TTC549 (cell line): ENCODE measurements at regions not wholly inside any gene's neighbourhood (a gene's known extent, or its start where the extent isn't known, plus 50 kb on each side); places are given as distances from the start of the nearest gene placed in this dataset.
"Not testable (repeated sequence)": the region's sequence is repeated elsewhere in the genome, so short reads cannot be mapped to it uniquely, and the experiment has no call there.

Experiments
- FAIRE-seq: peaks from 2 replicates; lab custom pipeline; 2012; peaks lifted over from hg19 to GRCh38; lab: Jason Lieb, UNC

DNA sequence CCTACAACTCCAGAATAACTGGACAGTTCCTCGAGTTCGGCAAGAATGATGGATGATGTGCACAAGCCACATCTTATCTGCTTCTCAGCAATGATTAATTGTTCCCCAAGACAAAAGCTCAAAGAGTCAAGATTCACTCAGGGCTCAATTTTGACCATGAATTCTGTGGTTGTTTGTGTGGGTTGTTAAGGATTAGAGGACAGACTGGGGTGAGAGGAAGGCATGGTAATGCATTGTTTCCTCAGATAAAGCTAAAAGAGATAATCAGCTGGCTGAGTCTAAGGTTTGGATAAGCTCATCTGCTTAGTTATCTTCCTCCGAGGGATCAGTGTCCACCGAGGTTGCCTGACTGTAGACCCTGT, 161.0 kb downstream of the CPEB2 start:
- no peak for FAIRE-seq

DNA sequence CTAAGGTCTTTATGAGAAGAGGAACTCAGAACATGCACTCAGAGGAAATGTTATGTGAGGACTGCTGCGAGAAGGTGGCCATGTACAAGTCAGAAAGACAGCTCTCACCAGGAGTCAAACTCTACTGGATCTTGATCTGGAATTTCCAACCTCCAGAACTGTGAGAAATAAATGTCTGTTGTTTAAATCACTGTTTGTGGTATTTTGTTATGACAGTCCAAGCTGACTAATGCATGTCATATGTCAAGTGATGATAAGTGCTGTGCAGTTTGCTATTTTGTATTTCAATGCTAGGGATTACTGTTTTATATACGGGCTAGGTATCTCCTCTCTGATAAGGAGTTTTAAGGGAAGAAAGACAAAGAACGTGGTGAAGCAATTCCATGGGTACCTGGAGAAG, 162.3 kb downstream of the CPEB2 start:
- no peak for FAIRE-seq

DNA sequence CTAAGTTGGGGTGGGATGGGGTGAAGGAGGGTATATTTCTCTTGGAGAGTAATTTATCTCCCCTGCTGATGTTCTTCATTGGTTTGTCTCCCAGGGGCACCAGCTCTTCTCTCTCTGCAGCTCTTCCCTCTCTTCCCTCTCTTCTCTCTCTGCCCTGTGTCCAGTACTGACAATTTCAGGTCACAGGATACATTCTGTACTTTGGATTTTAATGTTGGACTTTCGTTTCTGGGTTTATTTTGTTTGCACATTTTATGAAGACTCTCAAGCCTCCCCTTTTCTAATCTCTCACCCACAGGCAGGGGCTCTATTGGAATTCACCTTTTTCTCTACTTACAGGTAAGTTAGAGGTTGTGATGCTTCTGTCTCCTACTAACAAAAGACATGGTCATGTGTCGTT, 165.5 kb downstream of the CPEB2 start:
- no peak for FAIRE-seq

DNA sequence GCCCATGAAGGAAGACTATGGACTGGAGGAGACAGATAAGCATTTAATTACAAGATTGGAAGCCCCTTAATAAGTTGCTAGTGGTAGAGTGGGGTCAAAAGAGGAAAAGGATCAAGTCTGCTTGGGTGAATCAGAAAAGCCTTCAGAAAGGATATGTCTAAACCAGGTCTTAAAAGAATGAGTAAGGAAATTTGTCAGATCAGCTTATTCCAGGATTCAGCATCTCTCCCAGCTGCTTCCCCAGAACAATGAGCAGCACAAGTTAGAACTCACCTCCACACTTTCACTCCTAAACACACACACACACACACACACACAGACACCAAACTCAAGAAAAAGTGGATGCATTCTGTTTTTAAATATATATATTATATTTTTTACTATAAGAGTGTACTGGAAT, 166.5 kb downstream of the CPEB2 start:
- no peak for FAIRE-seq

DNA sequence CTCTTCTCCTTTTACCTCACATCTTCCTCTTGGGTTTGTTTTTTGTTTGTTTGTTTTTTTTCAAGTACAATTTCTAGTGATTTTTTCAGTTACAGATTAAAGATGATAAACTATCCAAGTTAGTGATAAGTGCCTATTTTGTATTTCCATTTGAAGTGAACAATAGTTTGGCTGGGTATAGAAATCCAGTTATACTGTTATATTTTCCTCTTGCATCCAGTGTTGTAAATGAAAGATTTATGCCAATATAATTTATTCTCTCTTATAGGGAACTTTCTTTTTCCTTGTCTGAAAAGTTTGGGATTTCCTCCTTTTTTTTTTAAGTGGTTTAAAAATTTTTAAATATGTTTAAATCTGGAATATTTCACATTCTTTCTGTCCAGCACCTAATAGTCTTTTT, 169.4 kb downstream of the CPEB2 start:
- no peak for FAIRE-seq

DNA sequence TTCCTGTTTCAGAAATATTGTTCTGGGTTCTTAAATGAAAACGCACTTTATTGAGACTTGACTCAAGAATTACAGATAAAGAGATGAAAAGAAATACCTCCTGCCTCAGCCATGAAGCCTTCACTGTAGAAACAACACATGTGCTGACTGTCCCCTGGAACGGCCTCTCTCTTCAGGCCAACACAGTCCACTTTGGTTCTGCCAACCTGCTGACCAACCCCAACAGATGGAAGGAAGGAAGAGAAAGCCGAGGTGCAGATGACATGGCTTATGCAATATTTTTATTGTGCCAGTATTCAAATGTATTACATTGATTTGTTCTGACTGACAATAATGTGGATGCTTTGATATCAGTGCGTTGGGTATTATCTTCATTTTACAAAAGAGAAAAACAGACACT, 171.0 kb downstream of the CPEB2 start:
- FAIRE-seq, result no peak

DNA sequence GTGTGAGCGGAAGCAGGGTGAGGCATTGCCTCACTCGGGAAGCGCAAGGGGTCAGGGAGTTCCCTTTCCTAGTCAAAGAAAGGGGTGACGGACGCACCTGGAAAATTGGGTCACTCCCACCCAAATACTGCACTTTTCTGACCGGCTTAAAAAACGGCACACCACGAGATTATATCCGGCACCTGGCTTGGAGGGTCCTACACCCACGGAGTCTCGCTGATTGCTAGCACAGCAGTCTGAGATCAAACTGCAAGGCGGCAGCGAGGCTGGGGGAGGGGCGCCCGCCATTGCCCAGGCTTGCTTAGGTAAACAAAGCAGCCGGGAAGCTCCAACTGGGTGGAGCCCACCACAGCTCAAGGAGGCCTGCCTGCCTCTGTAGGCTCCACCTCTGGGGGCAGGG, 171.9 kb downstream of the CPEB2 start:
- not testable (repeated sequence) for FAIRE-seq

DNA sequence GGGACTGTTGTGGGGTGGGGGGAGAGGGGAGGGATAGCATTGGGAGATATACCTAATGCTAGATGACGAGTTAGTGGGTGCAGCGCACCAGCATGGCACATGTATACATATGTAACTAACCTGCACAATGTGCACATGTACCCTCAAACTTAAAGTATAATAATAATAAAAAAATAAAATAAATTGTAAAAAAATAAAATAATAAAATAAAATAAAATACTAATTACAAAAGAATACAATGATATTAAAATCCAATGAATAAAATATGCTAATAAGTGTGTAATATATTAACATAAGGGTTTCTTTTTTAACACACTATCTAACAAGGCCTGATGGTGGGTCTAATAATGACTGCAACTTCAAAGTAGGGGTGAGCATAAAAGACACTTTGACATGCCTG, 177.6 kb downstream of the CPEB2 start:
- FAIRE-seq, result not testable (repeated sequence)

DNA sequence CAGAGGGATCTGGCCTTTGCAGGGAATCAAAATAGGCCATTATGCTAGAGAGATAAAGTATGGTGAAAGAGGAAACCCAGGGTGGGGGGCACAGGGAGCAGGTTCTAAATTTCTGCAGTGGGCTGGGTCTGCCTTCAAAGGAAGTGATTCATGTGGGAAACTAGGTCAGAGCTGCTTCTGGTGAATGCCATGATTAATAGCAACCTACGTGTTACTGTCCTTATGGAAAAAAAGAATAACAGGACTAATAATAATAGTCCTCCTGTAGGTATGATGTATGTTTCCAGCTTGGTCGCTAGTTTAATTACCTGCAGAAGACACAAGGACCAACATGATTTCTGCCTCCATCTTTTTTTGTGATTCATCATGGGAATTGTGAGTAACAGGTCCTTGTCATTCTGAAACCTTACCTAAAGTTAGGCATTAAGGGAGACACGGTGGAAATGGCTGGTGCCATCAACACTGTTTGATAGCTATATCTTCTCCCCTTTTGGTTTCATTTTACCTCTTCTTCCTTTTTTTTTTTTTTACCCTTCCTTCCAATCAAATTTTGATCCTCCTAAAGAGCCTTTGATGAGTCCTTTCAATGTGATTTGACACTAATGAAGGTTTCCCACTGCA, 180.4 kb downstream of the CPEB2 start:
- FAIRE-seq, result no peak

DNA sequence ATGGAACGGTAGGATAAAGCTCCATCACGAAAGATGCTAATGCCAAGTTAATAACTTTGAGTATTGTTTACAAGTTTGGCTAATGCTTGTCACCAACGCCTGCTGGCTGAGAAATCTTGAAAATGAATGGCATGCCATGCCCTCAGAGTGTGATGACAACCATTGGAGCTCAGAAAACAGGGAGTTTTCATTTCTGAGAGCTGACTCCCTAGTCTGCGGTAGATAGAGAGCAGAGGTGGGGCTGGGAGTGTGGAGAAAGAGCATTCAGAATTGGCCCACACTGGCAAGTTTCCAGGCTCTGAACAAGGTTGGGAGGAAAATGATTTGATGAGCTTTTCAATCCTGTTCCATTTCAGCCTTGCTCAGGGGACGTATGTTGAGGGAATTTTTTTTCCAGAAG, 183.9 kb downstream of the CPEB2 start:
- FAIRE-seq, result no peak

DNA sequence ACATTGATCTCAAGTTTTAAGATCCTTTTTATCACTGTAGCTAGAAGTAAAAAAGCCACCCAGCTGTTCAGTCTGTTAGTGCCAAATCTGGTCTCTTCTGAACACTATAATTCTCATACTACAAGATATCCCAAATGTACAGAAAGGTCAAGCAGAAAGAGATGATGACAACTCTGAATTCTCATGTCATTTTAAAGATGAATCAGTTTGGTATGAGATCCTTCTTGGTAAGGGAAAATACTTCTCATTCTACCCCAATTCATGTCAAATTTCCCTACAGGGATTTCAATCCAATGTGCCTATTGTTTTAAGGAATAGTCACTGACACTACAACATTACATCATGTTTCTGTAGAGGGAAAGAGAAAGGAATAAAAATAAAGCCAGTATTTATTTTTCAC, 184.5 kb downstream of the CPEB2 start:
- no peak for FAIRE-seq

DNA sequence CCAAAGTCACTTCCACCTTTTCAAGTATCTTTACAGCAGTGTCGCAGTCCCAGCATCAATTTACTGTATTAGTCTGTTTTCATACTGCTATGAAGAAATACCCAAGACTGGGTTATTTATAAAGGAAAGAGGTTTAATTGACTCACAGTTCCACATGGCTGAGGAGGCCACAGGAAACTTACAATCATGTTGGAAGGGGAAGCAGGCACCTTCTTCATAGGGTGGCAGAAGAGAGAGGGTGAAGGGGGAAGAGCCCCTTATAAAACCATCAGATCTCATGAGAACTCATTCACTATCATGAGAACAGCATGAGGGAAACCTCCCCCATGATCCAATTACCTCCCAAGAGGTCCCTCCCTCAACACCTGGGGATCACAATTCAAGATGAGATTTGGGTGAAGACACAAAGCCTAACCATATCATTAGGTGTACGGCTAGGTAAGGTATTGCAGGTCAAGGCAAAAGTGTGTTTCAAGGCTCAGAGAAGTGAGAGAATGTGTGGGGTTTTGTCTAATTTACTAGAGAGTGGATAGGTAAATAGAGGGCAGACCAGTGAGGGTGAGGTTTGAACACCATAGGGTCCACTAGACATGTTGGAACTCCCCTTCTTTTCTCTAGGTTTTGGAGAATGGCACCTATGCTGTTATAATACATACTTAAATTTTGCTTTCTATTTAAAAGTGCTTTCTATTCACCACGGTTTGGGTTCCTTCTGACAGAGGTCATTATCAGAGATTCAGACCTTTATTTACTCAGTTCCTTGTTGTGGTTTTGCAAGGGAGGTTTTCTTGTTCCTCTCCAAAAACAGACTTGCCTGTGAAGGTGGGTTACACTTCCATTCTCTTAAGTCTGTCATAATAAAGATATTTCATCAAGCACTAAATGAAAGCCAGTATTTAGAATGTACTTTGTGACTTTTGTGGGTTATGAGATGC, 186.6 kb downstream of the CPEB2 start:
- FAIRE-seq, result no peak

DNA sequence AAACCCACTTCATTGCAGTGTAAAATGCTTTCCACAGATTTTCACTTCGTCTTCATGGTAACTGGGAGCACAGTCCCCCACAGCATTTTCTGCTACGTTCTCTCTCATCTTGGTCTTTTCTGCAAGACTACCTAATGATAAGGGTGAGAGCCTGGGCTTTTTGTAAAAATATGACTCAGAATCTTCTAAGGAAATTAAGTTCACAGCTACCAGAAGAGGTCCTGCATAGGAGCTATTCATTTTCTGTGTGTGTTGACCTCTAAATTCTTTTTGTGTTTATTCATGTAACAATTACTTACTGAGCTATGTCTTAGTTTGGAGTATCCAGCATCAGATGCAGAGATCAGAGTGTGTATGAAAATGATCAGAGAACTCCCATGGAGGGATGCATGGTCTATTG, 192.2 kb downstream of the CPEB2 start:
- FAIRE-seq, result no peak

DNA sequence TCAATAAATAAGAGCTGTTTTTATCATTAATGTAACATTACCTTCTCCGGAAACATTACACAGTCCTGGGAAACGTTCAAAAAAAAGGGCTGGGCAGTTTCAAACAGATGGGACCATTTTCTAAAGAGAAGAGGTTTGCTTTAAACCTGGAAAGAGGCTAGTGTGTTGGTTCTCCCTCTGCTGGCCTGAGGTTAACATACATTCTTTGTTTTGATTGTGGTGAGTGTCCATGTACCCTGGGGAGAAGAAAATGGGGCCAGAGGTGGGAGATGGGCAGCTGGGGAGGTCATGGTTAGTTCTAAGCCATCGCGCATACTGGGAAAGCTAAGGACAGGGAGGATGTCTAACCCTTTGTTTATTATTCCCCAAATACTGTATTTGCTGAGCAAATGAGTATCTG, 194.7 kb downstream of the CPEB2 start:
- FAIRE-seq, result no peak

DNA sequence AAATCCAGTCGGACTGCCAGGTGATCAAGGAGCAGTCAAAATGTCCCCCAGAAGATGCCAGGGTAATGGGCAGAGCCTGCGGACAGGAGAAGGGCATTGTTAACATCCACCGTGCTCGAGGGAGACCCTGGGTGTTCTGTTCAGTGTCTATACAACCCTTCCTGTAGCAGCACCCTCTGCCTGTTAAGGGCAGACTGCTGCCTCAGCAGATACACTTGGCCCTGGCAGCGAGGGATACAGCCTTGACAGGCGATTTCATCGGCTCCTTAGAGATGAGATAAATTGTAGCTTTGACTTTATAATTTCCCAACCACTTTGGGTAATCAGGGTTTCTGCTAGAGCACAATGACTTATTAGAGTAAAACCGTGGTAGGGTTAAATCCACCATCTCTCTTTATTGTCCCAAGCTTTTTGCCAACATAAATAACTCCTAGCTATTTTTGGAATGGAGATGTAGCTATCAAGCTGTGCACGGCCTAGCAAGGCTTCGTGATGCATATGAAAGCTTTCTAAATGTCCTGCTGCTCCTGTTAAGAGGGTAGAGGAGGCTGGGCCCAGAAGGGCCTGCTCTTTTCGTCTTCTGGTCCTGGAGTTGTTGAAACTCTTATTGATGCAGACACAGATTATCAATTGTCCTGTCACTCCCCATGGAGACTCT, 195.9 kb downstream of the CPEB2 start:
- no peak for FAIRE-seq

DNA sequence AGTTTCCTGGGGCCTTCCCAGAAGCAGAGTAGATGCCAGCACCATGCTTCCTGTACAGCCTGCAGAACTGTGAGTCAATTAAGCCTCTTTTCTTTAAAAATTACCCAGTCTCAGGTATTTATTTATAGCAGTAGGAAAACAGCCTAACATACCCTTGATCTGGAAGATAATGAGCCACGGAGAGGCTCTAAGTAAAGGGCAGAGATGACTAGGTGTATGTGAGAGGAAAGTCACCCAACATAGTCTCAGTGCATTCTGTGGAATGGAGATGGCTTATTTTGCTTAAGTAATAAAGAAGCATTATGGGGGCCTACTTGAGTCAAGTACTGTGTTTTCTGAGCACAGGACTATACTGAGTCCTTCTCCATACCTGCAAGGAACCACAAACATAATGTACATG, 199.5 kb downstream of the CPEB2 start:
- FAIRE-seq, result no peak

DNA sequence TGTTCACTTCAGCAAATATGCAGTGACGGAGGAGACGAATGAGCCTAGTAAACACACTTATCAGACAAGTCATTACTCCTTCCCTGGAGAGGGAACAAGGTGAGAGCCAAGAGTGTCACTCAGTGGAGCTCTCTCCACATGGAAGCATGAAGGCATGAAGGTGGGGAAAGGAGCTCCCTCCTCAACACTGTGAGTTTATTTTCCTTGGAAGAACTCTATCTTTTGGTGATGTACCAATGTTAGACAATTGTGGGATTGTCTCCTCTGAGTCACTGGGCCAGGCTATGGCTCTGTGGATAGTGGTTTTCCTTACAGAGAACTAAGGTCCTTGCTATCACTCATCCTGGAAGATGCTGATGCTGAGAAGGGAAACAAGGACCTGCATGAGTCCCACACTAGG, 200.2 kb downstream of the CPEB2 start:
- no peak for FAIRE-seq

DNA sequence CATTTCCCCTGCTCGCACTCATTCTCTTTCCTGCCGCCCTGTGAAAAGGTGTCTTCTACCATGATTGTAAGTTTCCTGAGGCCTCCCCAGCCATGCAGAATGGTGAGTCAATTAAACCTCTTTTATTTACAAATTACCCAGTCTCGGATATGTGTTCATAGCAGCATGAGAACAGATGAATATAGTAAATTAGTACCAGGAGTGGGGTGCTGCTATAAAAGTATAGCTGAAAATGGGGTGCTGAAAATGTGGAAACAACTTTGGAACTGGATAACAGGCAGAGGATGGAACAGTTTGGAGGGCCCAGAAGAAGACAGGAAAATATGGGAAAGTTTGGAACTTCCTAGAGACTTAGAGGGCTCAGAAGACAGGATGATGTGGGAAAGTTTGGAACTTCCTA, 204.2 kb downstream of the CPEB2 start:
- not testable (repeated sequence) for FAIRE-seq

DNA sequence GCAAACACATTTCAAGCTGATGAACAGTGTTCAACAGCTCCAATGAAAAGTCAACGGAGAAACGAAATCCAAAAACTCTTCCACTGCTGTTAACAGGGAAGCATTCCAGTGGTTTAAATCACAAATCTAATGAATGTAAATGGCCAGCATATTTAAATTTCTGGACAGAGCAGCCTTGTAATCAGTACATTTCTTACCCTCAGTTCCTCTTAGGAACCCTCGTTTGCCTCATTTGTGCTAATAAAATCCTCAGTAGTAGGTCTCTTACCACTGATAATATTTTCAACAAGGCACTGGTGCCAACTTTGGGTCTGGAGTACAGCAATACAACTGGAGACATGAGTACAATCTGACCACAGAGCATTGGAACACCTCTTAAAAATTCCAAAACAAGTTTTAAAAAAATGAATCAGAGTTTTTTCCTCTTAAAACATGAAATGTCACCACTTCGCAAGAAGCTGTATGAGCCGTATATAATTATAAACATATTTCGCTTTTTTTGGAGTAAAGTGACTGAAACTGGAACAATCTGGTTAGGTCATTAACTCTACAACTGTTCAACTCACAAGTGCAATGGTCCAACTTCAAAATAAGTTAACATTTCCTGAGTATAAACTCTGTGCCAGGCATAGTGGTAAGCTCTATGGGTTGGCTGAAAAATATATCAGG, 211.2 kb downstream of the CPEB2 start:
- FAIRE-seq, result no peak

DNA sequence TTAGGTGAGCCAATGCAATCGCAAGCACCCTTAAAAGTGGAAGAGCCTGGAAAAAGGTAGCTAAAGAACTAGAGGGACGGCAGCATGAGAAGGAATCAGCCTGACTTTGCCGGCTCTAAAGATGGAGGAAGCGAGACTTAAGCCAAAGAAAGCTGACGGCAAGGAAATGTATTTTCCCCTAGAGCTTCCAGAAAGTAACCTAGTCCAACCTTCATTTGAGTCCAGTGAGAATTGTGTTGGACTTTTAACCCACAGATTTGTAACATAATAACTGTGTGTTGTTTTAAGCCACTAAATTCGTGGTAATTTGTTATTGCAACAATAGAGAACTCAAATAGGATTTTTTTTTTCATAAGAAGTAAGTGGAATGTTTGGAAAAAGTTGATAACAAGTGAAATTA, 212.7 kb upstream of the C1QTNF7 start:
- no peak for FAIRE-seq

DNA sequence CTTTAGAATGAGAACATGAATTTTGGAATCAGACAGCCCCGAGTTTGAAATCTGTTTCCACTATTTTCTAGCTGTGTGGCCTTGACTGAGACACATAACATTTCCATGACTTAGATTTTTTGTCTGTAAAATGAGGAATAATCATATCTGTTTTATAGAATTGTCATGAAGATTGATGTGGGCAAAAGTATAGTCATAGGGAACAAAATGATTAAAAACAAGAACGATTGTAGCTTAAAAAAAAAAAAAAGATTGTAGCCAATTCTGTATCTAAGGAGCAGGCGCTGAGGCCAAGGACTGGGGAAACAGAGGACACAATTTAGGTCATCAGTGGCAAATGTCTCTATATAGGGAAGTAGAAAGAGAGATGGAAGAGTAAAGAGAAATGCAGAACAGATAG, 201.6 kb upstream of the C1QTNF7 start:
- FAIRE-seq, result no peak

DNA sequence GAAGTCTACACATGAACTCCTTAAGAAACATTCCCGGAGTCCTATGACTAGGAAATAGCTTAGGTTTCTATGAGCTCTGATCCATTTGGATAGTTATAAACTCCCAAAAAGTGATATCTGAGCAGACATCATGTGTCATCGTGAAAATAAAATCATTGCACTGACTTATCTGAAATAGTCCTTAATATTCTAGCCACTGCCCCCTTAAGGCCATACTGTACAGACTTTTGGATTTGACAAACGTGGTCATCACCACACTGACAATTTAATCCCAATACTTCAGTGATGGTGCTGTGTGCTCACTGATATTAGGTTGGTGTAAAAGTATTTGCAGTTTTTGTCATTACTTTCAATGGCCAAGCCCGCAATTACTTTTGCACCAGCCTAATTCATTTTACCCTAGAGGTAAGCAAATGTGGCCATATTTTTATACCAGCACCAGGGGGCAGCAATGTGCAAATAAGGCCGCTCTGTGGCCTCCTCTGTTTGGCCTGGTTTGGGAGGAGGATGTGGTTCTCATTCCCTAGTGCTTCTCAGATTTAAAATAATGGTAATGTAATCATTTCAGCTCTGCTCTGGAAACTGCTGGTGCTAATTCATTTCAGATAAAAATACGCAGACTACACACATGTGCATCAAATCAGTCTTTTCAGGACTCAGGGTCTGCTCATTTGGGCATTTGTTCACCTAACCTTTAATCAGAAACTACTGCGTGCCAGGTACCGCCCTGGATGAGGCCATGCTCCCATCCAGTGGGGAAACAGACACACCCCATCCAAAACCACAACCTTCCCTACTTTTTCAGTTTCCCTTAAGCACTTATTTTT, 196.4 kb upstream of the C1QTNF7 start:
- FAIRE-seq, result peak; percentile 66
